Upper lobe of right lung (tissue), 1 donor: ENCODE measurements at regions not wholly inside any gene's neighbourhood (a gene's known extent, or its start where the extent isn't known, plus 50 kb on each side); places are given as distances from the start of the nearest gene placed in this dataset.

ENCODE experiments used
- ATAC-seq: fragments of 200-7000 bp; cut with Tn5 transposase; one replicate; pipeline ENCODE4 v1.9.1; 2020; ENCODE audit warnings: mild to moderate bottlenecking, moderate library complexity
- DNase-seq: peaks from one replicate; pipeline ENCODE4 v3.0.0-alpha.2; 2020
- H3K27ac ChIP-seq: fragments of 200-600 bp; one replicate; pipeline ENCODE4 v1.8.0; 2022
- H3K27me3 ChIP-seq: fragments of 200-600 bp; one replicate; pipeline ENCODE4 v1.8.0; 2022; ENCODE audit warnings: mild to moderate bottlenecking
- H3K36me3 ChIP-seq: fragments of 200-600 bp; one replicate; pipeline ENCODE4 v1.8.0; 2022
- H3K4me1 ChIP-seq: fragments of 200-600 bp; one replicate; pipeline ENCODE4 v1.8.0; 2022
- H3K4me3 ChIP-seq: fragments of 200-600 bp; one replicate; pipeline ENCODE4 v1.8.0; 2022; ENCODE audit warnings: mild to moderate bottlenecking
- H3K9me3 ChIP-seq: fragments of 200-600 bp; one replicate; pipeline ENCODE4 v1.8.0; 2022
- CTCF ChIP-seq: fragments of 200-600 bp; IDR thresholded peaks from one replicate; pipeline ENCODE4 v1.8.0; 2022; ENCODE audit warnings: antibody characterized with exemption
- intact Hi-C: fragments of 100-400 bp; cut with DNase I; formaldehyde crosslinking; loops from one replicate; pipeline ENCODE4 v1.11.0; 2022
- donor health status: DM: no; HTN: yes; CAD: no; lungs with severe emphysema.

- no peaks in the 10 kb centered on the region for H3K27me3 ChIP-seq
- no peaks in the 10 kb centered on the region for H3K9me3 ChIP-seq
- no peaks in the 10 kb centered on the region for H3K36me3 ChIP-seq
- no peak for TF ChIP-seq CTCF
- peaks cover 24% of the 10 kb centered on the region for H3K4me1 ChIP-seq
- no peak overlapping the region for H3K4me3 ChIP-seq
- DNase-seq (no peak), ATAC-seq (no peak)
- intact Hi-C loops, result no loop called here
- H3K27ac ChIP-seq, result no peak overlapping the region
Measured at GRCh38 chr3:177833332-177833731, 636.0 kb upstream of the TBL1XR1 start.

DNA sequence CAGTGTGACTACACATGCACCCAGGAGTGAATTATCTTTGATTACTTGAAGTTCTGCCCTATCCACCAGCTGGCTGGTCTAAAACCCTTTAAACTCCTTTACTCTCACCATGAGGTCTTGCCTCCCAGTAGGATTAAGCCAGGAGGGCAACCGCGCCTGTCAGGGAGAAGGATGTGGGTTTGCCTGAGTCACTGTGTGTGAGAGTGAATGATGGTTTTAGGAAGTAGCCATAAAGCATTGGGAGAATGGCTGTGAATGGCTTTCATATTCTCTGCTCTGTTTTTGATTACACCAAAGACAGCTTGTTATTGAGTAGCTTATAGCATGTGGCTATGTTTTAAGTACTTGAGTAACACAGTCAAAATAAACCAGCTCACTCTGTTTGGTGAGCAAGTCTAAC is 637.7 kb upstream of the TBL1XR1 start:
- Histone ChIP-seq H3K36me3 (no peaks in the 10 kb centered on the region), H3K27ac (no peak overlapping the region), H3K9me3 (no peaks in the 10 kb centered on the region), H3K4me3 (no peak overlapping the region), H3K27me3 (no peaks in the 10 kb centered on the region), H3K4me1 (peaks cover 20% of the 10 kb centered on the region)
- ATAC-seq (peak; percentile 17), DNase-seq (no peak)
- intact Hi-C loops, result no loop called here
- no peak for TF ChIP-seq CTCF

- Histone ChIP-seq H3K27ac (no peak overlapping the region), H3K36me3 (no peaks in the 10 kb centered on the region), H3K9me3 (no peaks in the 10 kb centered on the region), H3K4me3 (no peak overlapping the region), H3K27me3 (no peaks in the 10 kb centered on the region), H3K4me1 (peaks cover 13% of the 10 kb centered on the region)
- DNase-seq (no peak), ATAC-seq (no peak)
- intact Hi-C loops, result no loop called here
- TF ChIP-seq CTCF, result no peak
Measured at GRCh38 chr3:177835917-177836316, 638.6 kb upstream of the TBL1XR1 start.

DNA sequence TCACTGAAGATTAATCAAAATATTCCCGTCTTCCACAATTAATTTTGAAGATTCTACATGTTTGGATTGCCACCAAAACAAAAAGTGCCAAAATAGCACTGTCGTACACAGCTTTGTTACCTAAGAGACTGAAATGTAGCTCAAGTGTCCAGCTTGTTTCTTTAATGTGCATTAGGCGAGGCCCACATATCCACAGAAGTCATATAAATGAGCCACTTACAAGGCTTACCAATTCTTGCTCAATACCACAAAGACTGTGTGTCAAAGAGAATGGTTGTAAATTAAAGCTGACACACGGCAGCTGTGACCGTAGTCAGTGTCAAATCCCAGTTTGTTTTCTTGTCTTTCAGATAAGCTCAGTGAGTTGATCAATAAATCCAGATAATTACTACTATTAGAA is 639.4 kb upstream of the TBL1XR1 start:
- ATAC-seq (peak; percentile 43), DNase-seq (no peak)
- peak overlapping the region; percentile 3 for H3K27ac ChIP-seq
- no peaks in the 10 kb centered on the region for H3K27me3 ChIP-seq
- H3K9me3 ChIP-seq, result no peaks in the 10 kb centered on the region
- H3K4me1 ChIP-seq, result peaks cover 13% of the 10 kb centered on the region
- no peaks in the 10 kb centered on the region for H3K36me3 ChIP-seq
- no peak overlapping the region for H3K4me3 ChIP-seq
- no peak for TF ChIP-seq CTCF
- intact Hi-C loops, result no loop called here

DNA sequence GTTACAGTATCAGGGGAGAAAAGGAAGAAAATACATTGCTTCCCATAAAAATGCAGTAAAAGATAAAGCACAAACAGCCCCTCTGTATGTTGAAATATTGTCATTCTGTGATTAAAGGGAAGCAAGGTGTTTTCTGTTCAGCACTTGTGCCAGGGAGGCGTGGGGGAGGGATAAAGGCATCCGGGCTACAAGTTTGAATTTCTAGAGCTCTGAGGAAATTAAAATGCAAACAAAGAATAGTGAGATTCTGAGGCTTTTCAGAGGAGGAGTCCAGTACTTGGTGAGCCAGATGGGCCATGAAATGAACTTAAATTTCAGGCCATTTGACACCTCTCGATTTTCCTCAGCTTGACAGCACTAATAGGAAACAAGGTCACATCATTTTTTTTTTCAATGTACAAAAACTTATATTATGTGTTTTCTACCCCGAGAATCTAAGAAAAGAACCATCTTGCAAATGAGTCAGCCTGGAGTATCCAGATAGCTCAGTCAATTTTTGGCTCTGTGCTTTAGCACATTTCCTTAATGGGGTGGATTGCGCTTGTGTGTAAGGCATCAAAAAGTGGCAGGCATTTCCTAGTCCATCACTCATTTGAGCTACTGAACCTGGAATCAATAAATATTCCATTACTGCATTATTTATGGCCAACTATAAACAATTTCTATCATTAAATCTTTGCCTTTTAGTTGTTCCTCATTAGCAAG is 640.8 kb upstream of the TBL1XR1 start:
- Histone ChIP-seq H3K4me1 (peaks cover 9% of the 10 kb centered on the region), H3K4me3 (no peak overlapping the region), H3K36me3 (no peaks in the 10 kb centered on the region), H3K27me3 (no peaks in the 10 kb centered on the region), H3K9me3 (no peaks in the 10 kb centered on the region), H3K27ac (no peak overlapping the region)
- ATAC-seq (no peak), DNase-seq (no peak)
- TF ChIP-seq CTCF, result no peak
- intact Hi-C loops, result no loop called here
